GM23248 (cell line): ENCODE measurements at regions not wholly inside any gene's neighbourhood (a gene's known extent, or its start where the extent isn't known, plus 50 kb on each side); places are given as distances from the start of the nearest gene placed in this dataset.

Source experiments
- EZH2 ChIP-seq: fragments of 200-600 bp; sonication (generic); IDR thresholded peaks from 2 replicates; pipeline ENCODE4 v1.6.1; 2018; ENCODE audit warnings: antibody characterized with exemption, mild to moderate bottlenecking; ENCODE audit not compliant: insufficient read depth, poor library complexity, severe bottlenecking
- EZH2phosphoT487 ChIP-seq: fragments of 200-600 bp; sonication (generic); IDR thresholded peaks from 2 replicates; pipeline ENCODE4 v1.6.1; 2018; ENCODE audit warnings: antibody characterized with exemption, moderate library complexity, mild to moderate bottlenecking, low read depth; ENCODE audit not compliant: insufficient read depth

GRCh38 chr5:25544652-25545249, 900.0 kb upstream of the CDH10 start:
- TF ChIP-seq EZH2 (no peak), EZH2phosphoT487 (no peak)
